Subcutaneous abdominal adipose tissue (tissue), 5 donors: ENCODE measurements at regions not wholly inside any gene's neighbourhood (a gene's known extent, or its start where the extent isn't known, plus 50 kb on each side); places are given as distances from the start of the nearest gene placed in this dataset.
"Not testable (repeated sequence)": the region's sequence is repeated elsewhere in the genome, so short reads cannot be mapped to it uniquely, and the experiment has no call there.

Experiments used
- H3K27ac ChIP-seq: one replicate; pipeline ENCODE4 v1.7.0; 2013; ENCODE audit warnings: low read depth, mild to moderate bottlenecking, inconsistent platforms, low read length, moderate library complexity
- H3K27me3 ChIP-seq, 5 donors: one replicate each; pipeline ENCODE4 v1.7.0; 2013; ENCODE audit warnings: low read length in 5 of 5, inconsistent platforms in 1 of 5; ENCODE audit not compliant: control insufficient read depth in 5 of 5, insufficient read depth in 4 of 5
- H3K36me3 ChIP-seq, 5 donors: one replicate each; pipeline ENCODE4 v1.7.0; 2013; ENCODE audit warnings: low read length in 5 of 5; ENCODE audit not compliant: control insufficient read depth in 5 of 5, insufficient read depth in 5 of 5
- H3K4me1 ChIP-seq, 5 donors: one replicate each; pipeline ENCODE4 v1.7.0; 2013; ENCODE audit warnings: low read length in 5 of 5, mild to moderate bottlenecking in 3 of 5, moderate library complexity in 1 of 5; ENCODE audit not compliant: control insufficient read depth in 5 of 5, insufficient read depth in 5 of 5
- H3K4me3 ChIP-seq, 5 donors: one replicate each; pipeline ENCODE4 v1.7.0; 2013; ENCODE audit warnings: low read length in 5 of 5, low read depth in 1 of 5
- H3K9ac ChIP-seq, 5 donors: one replicate each; pipeline ENCODE4 v1.7.0; 2013; ENCODE audit warnings: low read length in 5 of 5, mild to moderate bottlenecking in 4 of 5, moderate library complexity in 3 of 5
- H3K9me3 ChIP-seq, 5 donors: one replicate each; pipeline ENCODE4 v1.7.0; 2013; ENCODE audit warnings: low read length in 5 of 5; ENCODE audit not compliant: control insufficient read depth in 5 of 5
- donor health status: healthy.
- donor health status: healthy.
- donor health status: healthy.
- donor health status: healthy.
- donor health status: healthy.

DNA sequence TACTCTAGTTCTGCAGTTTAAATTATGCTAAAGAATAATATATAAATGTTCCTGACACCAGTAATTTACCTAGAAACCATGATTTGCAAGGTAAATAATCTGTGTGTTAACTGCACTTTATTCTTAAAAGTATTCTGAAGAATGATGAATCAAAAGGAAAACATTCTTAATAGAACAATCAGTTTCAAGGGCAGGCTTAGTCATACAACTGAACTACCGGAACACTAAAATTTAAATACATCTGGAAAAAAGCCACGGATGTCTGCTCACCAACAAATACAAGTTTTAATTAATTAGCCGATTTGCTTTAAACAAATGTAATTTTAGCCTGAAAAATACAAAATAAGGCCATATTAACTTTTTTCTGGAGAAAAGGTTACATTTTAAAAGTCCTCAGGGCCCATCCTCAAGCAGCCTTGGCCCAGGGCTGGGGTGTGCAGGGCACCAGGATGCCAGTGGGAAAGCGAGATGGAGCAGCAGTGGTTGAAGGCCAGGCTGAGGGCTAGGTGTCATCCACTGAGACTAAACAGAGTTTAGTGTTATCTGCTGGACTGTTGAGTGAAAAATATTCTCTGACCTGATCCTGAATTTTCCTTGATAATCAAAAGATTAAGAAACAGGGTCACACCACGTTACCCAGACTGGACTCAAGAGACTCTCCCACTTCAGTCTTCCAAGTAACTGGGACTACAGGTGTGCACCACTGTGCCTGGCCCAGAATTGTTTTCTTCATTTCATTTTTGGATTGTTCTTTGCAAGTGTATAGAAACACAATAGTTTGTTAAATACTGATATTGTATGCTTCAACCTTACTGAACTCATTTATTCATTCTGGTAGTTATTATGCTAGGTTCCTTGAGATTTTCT lies 88.2 kb upstream of the DST start:
- H3K4me3 ChIP-seq: no peak overlapping the region
- H3K36me3 ChIP-seq: peaks cover 0 to 2% (median 0%) of the 10 kb centered on the region in 5 donors
- no peaks in the 10 kb centered on the region for H3K9me3 ChIP-seq
- H3K9ac ChIP-seq: no peak overlapping the region
- H3K27me3 ChIP-seq: no peaks in the 10 kb centered on the region
- no peak overlapping the region for H3K27ac ChIP-seq
- peaks cover 0 to 19% (median 5%) of the 10 kb centered on the region in 5 donors for H3K4me1 ChIP-seq

DNA sequence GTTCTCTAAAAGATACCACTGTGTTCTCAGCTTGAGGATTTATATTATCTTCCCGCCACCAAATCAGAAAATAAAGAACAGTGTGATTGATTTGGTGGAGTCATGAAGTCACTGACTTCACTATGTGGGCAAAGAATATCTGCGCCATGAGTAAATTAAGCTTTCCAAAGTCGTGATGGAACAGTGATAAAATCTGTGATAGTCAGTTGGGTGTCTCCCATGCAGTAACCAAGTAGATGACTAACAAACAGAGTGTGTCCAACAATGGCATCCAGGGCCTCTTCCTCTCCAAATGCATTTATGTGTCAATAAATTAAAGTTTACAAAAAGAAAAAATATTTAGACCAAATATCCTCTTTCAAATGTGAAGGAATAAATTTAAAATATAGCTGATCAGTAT lies 87.0 kb upstream of the DST start:
- Histone ChIP-seq H3K4me1 (peaks cover 0 to 19% (median 5%) of the 10 kb centered on the region in 5 donors), H3K27me3 (no peaks in the 10 kb centered on the region), H3K9ac (no peak overlapping the region), H3K36me3 (peaks cover 0 to 2% (median 0%) of the 10 kb centered on the region in 5 donors), H3K4me3 (no peak overlapping the region), H3K9me3 (no peaks in the 10 kb centered on the region), H3K27ac (no peak overlapping the region)

DNA sequence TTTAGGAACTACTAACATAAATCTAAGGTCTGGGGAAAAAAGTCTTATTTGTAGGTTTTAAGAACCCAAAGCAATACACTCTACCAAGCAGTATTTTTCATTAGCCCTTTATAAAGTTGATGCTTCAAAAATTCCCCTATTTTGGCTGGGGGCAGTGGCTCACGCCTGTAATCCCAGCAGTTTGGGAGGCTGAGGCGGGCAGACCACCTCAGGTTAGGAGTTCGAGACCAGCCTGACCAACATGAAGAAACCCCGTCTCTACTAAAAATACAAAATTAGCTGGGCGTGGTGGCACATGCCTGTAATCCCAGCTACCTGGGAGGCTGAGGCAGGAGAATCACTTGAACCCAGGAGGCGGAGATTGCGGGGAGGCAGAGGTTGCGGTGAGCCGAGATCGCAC lies 86.5 kb upstream of the DST start:
- H3K36me3 ChIP-seq, H3K27me3 ChIP-seq, H3K27ac ChIP-seq, H3K4me3 ChIP-seq, H3K9me3 ChIP-seq, H3K9ac ChIP-seq: not testable (repeated sequence)
- peaks cover 0 to 19% (median 5%) of the 10 kb centered on the region in 5 donors for H3K4me1 ChIP-seq

DNA sequence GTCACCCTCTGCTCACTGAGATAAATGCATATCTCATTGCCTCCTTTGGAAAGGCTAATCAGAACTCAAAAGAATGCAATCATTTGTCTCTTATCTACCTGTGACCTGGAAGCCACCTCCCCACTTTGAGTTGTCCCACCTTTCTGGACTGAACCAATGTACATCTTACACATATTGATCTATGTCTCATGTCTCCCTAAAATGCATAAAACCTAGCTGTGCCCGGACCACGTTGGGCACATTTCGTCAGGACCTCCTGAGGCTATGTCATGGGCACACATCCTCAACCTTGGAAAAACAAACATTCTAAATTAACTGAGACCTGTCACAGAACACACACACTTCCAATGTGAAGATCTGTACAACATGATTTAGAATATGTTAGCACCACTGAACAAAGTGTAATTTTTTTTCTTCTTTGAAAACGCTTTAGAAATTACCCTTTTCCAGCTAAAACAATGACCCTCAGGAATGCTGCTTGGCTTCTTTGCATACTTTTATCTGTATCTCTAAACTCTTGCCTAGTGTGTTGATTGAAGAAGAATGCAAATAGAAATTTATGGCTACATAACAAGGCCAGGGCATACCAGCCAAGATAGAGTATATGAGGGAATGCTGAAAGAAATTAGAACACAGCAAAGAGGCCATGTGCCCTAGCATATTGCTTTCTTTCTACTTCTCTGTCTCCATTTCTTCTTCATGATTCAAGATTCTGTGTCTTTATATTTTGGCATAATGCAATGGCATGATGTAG lies 84.6 kb upstream of the DST start:
- Histone ChIP-seq H3K36me3 (no peaks in the 10 kb centered on the region), H3K4me3 (no peak overlapping the region), H3K27me3 (no peaks in the 10 kb centered on the region), H3K9ac (no peak overlapping the region), H3K9me3 (no peaks in the 10 kb centered on the region), H3K4me1 (peaks cover 0 to 14% (median 4%) of the 10 kb centered on the region in 5 donors), H3K27ac (no peak overlapping the region)

DNA sequence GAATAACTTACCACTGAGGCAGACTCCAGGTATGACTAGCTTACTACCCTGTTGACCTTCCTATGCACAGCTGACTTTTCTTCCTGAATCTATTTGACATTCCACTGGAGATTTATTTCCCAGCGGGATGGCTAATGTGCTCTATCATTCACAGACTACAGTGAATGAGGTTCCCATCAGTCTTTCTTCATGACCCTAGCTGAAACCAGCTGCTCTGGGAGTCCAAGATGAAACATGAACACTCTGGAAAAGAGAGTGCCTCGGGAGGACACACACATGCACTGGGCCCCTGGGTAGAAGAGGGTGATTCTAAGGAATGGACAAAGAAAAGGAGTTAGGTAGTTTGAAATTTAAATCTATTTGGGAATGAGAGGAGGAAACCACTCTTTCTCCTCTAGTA lies 82.6 kb upstream of the DST start:
- H3K9ac ChIP-seq: no peak overlapping the region
- no peaks in the 10 kb centered on the region for H3K9me3 ChIP-seq
- H3K4me3 ChIP-seq: no peak overlapping the region
- H3K4me1 ChIP-seq: peaks cover 0 to 7% (median 0%) of the 10 kb centered on the region in 5 donors
- H3K27ac ChIP-seq: no peak overlapping the region
- H3K27me3 ChIP-seq: no peaks in the 10 kb centered on the region
- H3K36me3 ChIP-seq: no peaks in the 10 kb centered on the region

DNA sequence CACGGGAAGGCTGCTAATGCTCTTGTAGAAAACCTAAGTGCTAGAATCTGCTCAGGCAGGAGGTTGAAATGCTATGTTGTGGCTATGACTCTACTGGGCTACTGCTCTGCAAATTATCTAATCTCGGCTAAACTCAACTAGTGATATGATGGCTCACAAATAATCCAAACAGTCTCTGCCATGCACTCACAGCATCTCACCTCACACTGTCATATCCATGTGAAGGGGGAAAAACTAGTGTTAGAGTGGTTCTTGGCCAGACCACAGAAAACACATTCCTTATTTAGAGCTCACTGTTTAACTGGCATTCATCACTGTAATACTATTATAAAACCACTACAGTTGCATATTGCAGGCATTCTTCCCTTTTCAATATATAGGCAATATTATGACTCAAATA lies 81.8 kb upstream of the DST start:
- Histone ChIP-seq H3K36me3 (no peaks in the 10 kb centered on the region), H3K9ac (no peak overlapping the region), H3K4me1 (peaks cover 0 to 4% (median 0%) of the 10 kb centered on the region in 5 donors), H3K4me3 (no peak overlapping the region), H3K9me3 (no peaks in the 10 kb centered on the region), H3K27ac (no peak overlapping the region), H3K27me3 (no peaks in the 10 kb centered on the region)

DNA sequence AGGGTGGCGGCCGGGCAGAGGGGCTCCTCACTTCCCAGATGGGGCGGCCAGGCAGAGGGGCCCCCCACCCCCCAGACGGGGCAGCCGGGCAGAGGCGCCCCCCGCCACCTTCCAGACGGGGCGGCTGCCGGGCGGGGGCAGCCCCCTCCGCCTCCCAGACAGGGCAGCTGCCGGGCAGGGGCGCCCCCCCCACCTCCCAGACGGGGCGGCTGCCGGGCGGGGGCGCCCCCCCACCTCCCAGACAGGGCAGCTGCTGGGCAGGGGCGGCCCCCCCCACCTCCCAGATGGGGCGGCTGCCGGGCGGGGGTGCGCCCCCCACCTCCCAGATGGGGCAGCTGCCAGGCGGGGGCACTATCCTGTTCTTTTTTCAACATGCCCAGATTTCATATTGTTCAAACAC lies 78.2 kb upstream of the DST start:
- Histone ChIP-seq H3K27ac (no peak overlapping the region), H3K27me3 (no peaks in the 10 kb centered on the region), H3K4me1 (no peaks in the 10 kb centered on the region), H3K36me3 (no peaks in the 10 kb centered on the region), H3K9me3 (no peaks in the 10 kb centered on the region), H3K9ac (no peak overlapping the region), H3K4me3 (no peak overlapping the region)

DNA sequence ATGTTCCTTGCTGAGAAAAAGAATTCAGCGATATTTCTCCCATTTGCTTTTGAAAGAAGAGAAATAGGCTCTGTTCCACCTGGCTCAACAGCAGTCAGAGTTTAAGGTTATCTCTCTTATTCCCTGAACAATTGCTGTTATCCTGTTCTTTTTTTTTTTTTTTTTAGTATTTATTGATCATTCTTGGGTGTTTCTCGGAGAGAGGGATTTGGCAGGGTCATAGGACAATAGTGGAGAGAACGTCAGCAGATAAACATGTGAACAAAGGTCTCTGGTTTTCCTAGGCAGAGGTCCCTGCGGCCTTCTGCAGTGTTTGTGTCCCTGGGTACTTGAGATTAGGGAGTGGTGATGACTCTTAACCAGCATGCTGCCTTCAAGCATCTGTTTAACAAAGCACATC lies 77.5 kb upstream of the DST start:
- not testable (repeated sequence) for H3K9ac ChIP-seq, H3K27me3 ChIP-seq, H3K9me3 ChIP-seq, H3K4me3 ChIP-seq, H3K4me1 ChIP-seq, H3K27ac ChIP-seq, H3K36me3 ChIP-seq

DNA sequence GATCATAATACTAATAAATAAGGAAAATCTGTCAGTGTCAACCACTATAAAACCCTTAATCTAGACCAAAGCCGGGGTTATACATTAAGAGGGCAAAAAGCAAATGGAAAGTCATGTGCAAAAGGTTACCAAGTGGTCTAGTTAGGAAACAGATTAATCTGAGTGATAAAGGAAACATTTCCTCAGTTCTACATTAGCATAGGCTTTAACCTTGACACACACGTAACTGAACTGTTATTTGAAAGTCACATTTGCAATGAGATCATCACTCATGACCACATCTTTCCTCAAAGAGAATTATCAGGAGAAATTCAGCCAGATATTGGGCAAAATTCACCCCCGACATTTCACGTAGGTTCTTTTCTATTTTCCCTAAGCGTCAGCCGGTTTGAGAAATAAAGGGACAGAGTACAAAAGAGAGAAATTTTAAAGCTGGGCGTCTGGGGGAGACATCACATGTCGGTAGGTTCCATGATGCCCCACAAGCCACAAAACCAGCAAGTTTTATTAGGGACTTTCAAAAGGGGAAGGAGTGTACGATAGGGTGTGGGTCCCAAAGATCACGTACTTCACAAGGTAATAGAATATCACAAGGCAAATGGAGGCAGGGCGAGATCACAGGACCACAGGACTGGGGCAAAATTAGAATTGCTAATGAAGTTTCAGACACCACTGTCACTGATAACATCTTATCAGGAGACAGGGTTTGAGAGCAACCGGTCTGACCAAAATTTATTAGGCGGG lies 76.8 kb upstream of the DST start:
- not testable (repeated sequence) for H3K4me3 ChIP-seq, H3K9ac ChIP-seq, H3K27me3 ChIP-seq, H3K36me3 ChIP-seq, H3K27ac ChIP-seq, H3K9me3 ChIP-seq, H3K4me1 ChIP-seq

DNA sequence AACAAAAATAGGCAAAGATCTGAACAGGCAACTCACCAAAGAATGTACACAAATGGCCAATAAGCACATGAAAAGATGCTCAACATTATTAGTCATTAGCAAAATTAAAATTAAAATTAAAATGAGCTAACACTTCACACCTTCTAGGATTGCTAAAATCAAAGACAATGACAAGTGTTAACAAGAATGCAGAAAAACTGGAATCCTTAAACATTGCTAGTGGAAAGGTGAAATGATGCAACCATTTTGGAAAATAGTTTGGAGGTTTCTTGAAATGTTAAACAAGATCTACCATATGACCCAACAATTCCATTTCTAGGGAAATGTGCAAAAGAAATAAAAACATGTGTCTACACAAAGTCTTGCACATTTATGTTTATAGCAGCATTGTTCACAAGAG lies 75.5 kb upstream of the DST start:
- Histone ChIP-seq H3K4me3 (no peak overlapping the region), H3K27me3 (no peaks in the 10 kb centered on the region), H3K9me3 (no peaks in the 10 kb centered on the region), H3K9ac (no peak overlapping the region), H3K36me3 (no peaks in the 10 kb centered on the region), H3K4me1 (peaks cover 0 to 17% (median 0%) of the 10 kb centered on the region in 5 donors), H3K27ac (no peak overlapping the region)
